H1 (cell line): ENCODE measurements at regions not wholly inside any gene's neighbourhood (a gene's known extent, or its start where the extent isn't known, plus 50 kb on each side); places are given as distances from the start of the nearest gene placed in this dataset.

Experiments used
- POU5F1 ChIP-seq: IDR thresholded peaks from 2 replicates; pipeline ENCODE4 v1.6.1; 2011; ENCODE audit warnings: low read depth, mild to moderate bottlenecking, low read length, moderate library complexity
- SP4 ChIP-seq: IDR thresholded peaks from 2 replicates; pipeline ENCODE4 v1.6.1; 2012; ENCODE audit warnings: low read length, inconsistent platforms

GRCh38 chr2:239517686-239518085 is 116.9 kb upstream of the HDAC4 start (continued):
- TF ChIP-seq POU5F1 (no peak), SP4 (no peak)
- TF ChIP-seq, all 59 proteins: peak for 0
